HL-60 (cell line): ENCODE measurements at regions not wholly inside any gene's neighbourhood (a gene's known extent, or its start where the extent isn't known, plus 50 kb on each side); places are given as distances from the start of the nearest gene placed in this dataset.

Source experiments
- DNase-seq, 2 experiments: peaks; one replicate each; pipeline ENCODE4 v3.0.0-alpha.2; 2010 to 2020; ENCODE audit warnings: low read depth in 1 of 2, low spot score in 1 of 2
- H3K27ac ChIP-seq: fragments of 250-450 bp; sonication (Bioruptor Pico); replicated peaks from 2 replicates; pipeline ENCODE4 v1.5.1; 2020; ENCODE audit warnings: mild to moderate bottlenecking, moderate library complexity
- H3K27me3 ChIP-seq: fragments of 250-450 bp; sonication (Bioruptor Pico); 2 replicates; pipeline ENCODE4 v1.5.1; 2021; ENCODE audit warnings: mild to moderate bottlenecking, moderate library complexity; ENCODE audit not compliant: insufficient read depth, poor library complexity, severe bottlenecking
- H3K4me3 ChIP-seq: replicated peaks from 2 replicates; pipeline ENCODE4 v1.5.1; 2011; ENCODE audit warnings: mild to moderate bottlenecking, control low read depth, low read length; ENCODE audit not compliant: insufficient read depth
- GABPA ChIP-seq: IDR thresholded peaks from 2 replicates; pipeline ENCODE4 v1.6.1; 2012; ENCODE audit warnings: low read depth
- POLR2AphosphoS5 ChIP-seq: IDR thresholded peaks from 2 replicates; pipeline ENCODE4 v1.6.1; 2012; ENCODE audit warnings: low read depth
- SPI1 ChIP-seq: IDR thresholded peaks from 2 replicates; pipeline ENCODE4 v1.6.1; 2012; ENCODE audit warnings: low read depth, mild to moderate bottlenecking, borderline replicate concordance
- TF ChIP-seq, protein P1 (sequence below): IDR thresholded peaks from one replicate; pipeline ENCODE4 v1.5.1; 2011; ENCODE audit warnings: low read length, control low read depth, inconsistent platforms; ENCODE audit not compliant: insufficient read depth
- TF ChIP-seq, protein P2 (sequence below): IDR thresholded peaks from 2 replicates; pipeline ENCODE4 v1.6.1; 2012; ENCODE audit warnings: low read depth; ENCODE audit not compliant: insufficient replicate concordance

DNA sequence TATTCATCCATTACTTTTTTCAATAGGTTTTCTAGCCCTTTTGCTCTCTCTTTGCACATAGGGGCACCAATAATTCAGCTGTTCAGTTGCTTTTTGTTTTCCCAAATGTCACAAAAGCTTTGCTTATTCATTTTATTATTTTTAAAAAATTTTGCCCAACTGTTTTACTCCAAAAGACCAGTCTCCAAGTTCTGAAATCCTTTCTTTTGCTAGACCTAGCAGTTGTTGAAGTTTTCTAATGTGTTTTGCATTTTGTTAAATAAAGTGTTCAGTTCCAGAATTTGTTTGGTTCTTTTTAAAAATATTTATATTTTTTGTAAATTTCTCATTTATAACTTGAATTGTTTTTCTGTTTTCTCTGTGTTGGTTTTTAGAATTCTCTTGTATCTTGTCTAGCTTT, 1227.3 kb downstream of the ROBO2 start:
- no peak overlapping the region for H3K4me3 ChIP-seq
- DNase-seq: no peak
- no peaks in the 10 kb centered on the region for H3K27me3 ChIP-seq
- no peak overlapping the region for H3K27ac ChIP-seq
- TF ChIP-seq, protein P1, sequence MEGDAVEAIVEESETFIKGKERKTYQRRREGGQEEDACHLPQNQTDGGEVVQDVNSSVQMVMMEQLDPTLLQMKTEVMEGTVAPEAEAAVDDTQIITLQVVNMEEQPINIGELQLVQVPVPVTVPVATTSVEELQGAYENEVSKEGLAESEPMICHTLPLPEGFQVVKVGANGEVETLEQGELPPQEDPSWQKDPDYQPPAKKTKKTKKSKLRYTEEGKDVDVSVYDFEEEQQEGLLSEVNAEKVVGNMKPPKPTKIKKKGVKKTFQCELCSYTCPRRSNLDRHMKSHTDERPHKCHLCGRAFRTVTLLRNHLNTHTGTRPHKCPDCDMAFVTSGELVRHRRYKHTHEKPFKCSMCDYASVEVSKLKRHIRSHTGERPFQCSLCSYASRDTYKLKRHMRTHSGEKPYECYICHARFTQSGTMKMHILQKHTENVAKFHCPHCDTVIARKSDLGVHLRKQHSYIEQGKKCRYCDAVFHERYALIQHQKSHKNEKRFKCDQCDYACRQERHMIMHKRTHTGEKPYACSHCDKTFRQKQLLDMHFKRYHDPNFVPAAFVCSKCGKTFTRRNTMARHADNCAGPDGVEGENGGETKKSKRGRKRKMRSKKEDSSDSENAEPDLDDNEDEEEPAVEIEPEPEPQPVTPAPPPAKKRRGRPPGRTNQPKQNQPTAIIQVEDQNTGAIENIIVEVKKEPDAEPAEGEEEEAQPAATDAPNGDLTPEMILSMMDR: no peak
- no peak for TF ChIP-seq GABPA
- no peak for TF ChIP-seq POLR2AphosphoS5
- TF ChIP-seq SPI1: no peak
- TF ChIP-seq, protein P2, sequence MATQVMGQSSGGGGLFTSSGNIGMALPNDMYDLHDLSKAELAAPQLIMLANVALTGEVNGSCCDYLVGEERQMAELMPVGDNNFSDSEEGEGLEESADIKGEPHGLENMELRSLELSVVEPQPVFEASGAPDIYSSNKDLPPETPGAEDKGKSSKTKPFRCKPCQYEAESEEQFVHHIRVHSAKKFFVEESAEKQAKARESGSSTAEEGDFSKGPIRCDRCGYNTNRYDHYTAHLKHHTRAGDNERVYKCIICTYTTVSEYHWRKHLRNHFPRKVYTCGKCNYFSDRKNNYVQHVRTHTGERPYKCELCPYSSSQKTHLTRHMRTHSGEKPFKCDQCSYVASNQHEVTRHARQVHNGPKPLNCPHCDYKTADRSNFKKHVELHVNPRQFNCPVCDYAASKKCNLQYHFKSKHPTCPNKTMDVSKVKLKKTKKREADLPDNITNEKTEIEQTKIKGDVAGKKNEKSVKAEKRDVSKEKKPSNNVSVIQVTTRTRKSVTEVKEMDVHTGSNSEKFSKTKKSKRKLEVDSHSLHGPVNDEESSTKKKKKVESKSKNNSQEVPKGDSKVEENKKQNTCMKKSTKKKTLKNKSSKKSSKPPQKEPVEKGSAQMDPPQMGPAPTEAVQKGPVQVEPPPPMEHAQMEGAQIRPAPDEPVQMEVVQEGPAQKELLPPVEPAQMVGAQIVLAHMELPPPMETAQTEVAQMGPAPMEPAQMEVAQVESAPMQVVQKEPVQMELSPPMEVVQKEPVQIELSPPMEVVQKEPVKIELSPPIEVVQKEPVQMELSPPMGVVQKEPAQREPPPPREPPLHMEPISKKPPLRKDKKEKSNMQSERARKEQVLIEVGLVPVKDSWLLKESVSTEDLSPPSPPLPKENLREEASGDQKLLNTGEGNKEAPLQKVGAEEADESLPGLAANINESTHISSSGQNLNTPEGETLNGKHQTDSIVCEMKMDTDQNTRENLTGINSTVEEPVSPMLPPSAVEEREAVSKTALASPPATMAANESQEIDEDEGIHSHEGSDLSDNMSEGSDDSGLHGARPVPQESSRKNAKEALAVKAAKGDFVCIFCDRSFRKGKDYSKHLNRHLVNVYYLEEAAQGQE: no peak

DNA sequence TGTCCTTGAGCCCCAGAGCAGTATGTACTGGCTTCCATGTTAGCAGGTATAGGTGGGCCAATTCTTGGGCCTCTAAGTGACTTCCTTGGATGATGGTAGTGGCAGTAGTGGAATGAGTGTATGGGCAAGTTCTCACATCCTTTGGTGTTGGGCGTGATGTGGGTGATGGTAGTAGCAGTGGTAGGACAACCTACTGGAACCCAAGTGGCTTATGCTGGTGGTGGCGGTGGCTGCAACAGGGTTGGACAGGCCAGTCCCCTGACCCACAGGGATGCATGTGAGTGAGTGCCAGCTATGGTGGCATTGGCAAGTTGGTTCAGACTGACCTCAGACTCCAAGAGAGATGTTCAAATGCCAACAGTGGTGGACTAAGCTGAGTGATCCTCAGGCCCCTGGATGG, 1228.2 kb downstream of the ROBO2 start:
- no peak overlapping the region for H3K27ac ChIP-seq
- no peak overlapping the region for H3K4me3 ChIP-seq
- H3K27me3 ChIP-seq: no peaks in the 10 kb centered on the region
- TF ChIP-seq GABPA (no peak), SPI1 (no peak)
- TF ChIP-seq, protein P2: no peak
- TF ChIP-seq, protein P1: no peak
- no peak for DNase-seq

DNA sequence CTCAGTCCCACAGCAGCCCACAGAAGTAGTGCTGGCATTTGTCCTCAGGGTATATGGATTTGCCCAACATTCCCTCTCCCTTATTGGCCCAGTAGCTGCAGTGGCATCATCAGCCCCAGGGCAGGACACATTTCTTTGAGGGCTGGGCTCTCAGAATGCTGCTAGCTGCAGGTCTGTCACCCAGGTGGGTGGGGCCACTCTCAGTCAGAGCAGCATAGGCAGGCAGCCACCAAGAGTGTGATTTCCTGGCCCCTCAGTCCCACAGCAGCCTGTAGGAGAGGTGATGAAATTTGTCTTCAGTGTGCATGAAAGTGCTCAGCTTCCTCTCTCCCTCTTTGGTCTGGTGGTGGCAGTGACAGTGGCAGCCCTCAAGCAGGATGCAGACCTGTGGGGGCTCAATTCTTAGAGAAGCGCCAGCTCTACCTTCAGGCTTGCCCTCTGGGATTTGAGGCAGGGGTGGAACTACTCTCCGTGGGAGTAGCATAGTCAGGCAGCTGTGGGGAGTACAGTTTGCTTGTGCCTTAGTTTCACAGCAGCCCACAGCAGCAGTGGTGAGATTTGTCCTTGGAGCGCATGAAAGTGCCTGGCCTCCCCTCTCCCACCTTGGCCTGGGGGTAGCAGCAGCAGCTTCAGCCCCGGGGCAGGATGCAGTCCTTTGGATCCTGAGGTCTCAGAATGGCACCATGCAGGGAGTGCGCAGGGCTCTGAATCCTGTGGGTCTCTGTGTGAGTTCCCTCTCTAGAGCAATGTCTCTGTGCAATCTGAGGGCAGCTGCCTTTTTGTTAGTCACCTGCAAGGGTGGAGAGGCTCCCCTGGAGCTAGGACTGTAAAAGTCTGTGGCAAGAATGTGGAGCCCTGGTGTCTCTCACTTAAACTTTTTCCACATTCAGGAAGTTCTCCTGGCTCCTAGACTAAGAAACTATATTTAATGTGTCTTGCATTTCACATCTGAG, 1229.1 kb downstream of the ROBO2 start:
- TF ChIP-seq POLR2AphosphoS5: no peak
- TF ChIP-seq, protein P1: no peak
- TF ChIP-seq, protein P2: no peak
- Histone ChIP-seq H3K27me3 (no peaks in the 10 kb centered on the region), H3K4me3 (no peak overlapping the region), H3K27ac (no peak overlapping the region)
- no peak for DNase-seq
